Activated T-cell treated with anti-CD3 and anti-CD28 coated beads, Interleukin-2, amount 50 U/mL, for 4 hours (primary cell): ENCODE measurements at regions not wholly inside any gene's neighbourhood (a gene's known extent, or its start where the extent isn't known, plus 50 kb on each side); places are given as distances from the start of the nearest gene placed in this dataset.

Experiments used
- ATAC-seq, 2 donors: fragments of 200-7000 bp; cut with Tn5 transposase; one replicate each; pipeline ENCODE4 v1.10.0; 2021
- DNase-seq: peaks from one replicate; pipeline ENCODE4 v3.0.0-alpha.2; 2020
- H3K27me3 Mint-ChIP-seq: one replicate; pipeline ENCODE4 v1.8.0; 2021; ENCODE audit warnings: low read depth, mixed read lengths
- H3K36me3 Mint-ChIP-seq: one replicate; pipeline ENCODE4 v1.8.0; 2022; ENCODE audit warnings: mixed read lengths; ENCODE audit not compliant: insufficient read depth
- H3K4me1 Mint-ChIP-seq: one replicate; pipeline ENCODE4 v1.8.0; 2021; ENCODE audit warnings: low read depth, mixed read lengths
- H3K4me3 Mint-ChIP-seq: one replicate; pipeline ENCODE4 v1.8.0; 2021; ENCODE audit warnings: mild to moderate bottlenecking, moderate library complexity, mixed read lengths
- H3K9me3 Mint-ChIP-seq: one replicate; pipeline ENCODE4 v1.8.0; 2021; ENCODE audit warnings: mixed read lengths

GRCh38 chr13:107157271-107157670 lies 589.3 kb upstream of the ARGLU1 start:
- H3K9me3 Mint-ChIP-seq = peaks cover 3% of the 10 kb centered on the region
- DNase-seq = no peak
- H3K4me3 Mint-ChIP-seq = no peak overlapping the region
- H3K4me1 Mint-ChIP-seq = no peaks in the 10 kb centered on the region
- no peak for ATAC-seq
- H3K36me3 Mint-ChIP-seq = no peaks in the 10 kb centered on the region
- no peaks in the 10 kb centered on the region for H3K27me3 Mint-ChIP-seq

DNA sequence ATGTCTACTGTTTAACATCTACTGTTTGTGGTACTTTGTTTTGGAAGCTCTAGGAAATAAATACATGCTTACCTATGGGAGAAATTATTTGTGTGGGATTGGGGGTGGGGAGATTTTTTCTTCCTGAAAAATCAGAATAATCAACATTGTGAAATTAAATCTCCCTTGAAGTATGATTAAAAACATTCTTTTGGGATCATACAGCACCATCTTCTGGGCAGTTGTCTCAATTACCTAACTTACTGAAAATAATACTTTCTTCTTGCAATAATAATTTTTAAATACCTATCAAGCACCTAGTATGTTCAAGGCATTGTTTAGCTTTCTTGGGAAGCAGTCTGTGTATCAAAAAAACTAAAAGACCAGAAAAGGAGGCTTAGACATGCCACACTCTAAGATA lies 576.5 kb upstream of the ARGLU1 start:
- H3K4me3 Mint-ChIP-seq = no peak overlapping the region
- H3K27me3 Mint-ChIP-seq = no peaks in the 10 kb centered on the region
- H3K36me3 Mint-ChIP-seq = no peaks in the 10 kb centered on the region
- H3K4me1 Mint-ChIP-seq = no peaks in the 10 kb centered on the region
- peaks cover 4% of the 10 kb centered on the region for H3K9me3 Mint-ChIP-seq
- no peak for DNase-seq
- no peak for ATAC-seq

GRCh38 chr13:107141767-107142166 lies 573.8 kb upstream of the ARGLU1 start:
- DNase-seq (no peak), ATAC-seq (no peak)
- Mint-ChIP-seq H3K4me3 (no peak overlapping the region), H3K9me3 (peaks cover 2% of the 10 kb centered on the region), H3K27me3 (no peaks in the 10 kb centered on the region), H3K36me3 (no peaks in the 10 kb centered on the region), H3K4me1 (no peaks in the 10 kb centered on the region)

GRCh38 chr13:107139006-107139405 lies 571.1 kb upstream of the ARGLU1 start:
- H3K4me3 Mint-ChIP-seq = no peak overlapping the region
- no peaks in the 10 kb centered on the region for H3K27me3 Mint-ChIP-seq
- ATAC-seq (no peak), DNase-seq (no peak)
- no peaks in the 10 kb centered on the region for H3K36me3 Mint-ChIP-seq
- peaks cover 6% of the 10 kb centered on the region for H3K9me3 Mint-ChIP-seq
- H3K4me1 Mint-ChIP-seq = no peaks in the 10 kb centered on the region

DNA sequence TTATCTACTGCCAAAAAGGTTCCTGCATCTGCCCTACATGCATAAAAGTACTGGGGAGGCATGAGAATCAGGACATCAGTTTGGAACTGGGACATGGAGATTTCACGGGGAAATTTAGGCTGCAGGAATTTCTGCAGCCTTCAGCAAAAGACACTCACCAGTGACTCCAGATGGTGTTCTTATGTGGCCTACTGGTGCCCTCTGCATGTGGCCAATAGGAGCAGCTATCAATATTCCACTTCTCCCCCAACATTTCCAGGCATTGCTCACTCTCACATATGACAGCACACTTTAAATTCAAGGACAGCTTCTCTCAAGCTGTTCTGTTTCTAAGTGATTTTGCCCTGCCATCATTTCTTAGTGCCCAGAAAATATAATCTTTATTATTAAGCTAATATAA lies 570.5 kb upstream of the ARGLU1 start:
- H3K4me1 Mint-ChIP-seq = no peaks in the 10 kb centered on the region

GRCh38 chr13:107133950-107134349 lies 566.0 kb upstream of the ARGLU1 start:
- no peaks in the 10 kb centered on the region for H3K4me1 Mint-ChIP-seq
- DNase-seq (no peak), ATAC-seq (no peak)
- H3K36me3 Mint-ChIP-seq = no peaks in the 10 kb centered on the region
- no peak overlapping the region for H3K4me3 Mint-ChIP-seq
- no peaks in the 10 kb centered on the region for H3K27me3 Mint-ChIP-seq
- peaks cover 9% of the 10 kb centered on the region for H3K9me3 Mint-ChIP-seq

More for the DNA sequence above, 570.5 kb upstream of the ARGLU1 start:
- ATAC-seq (no peak), DNase-seq (no peak)
- H3K36me3 Mint-ChIP-seq = no peaks in the 10 kb centered on the region
- no peak overlapping the region for H3K4me3 Mint-ChIP-seq
- no peaks in the 10 kb centered on the region for H3K27me3 Mint-ChIP-seq
- H3K9me3 Mint-ChIP-seq = peaks cover 6% of the 10 kb centered on the region

GRCh38 chr13:107130566-107130965 lies 562.6 kb upstream of the ARGLU1 start:
- H3K36me3 Mint-ChIP-seq = no peaks in the 10 kb centered on the region
- DNase-seq (no peak), ATAC-seq (no peak)
- H3K9me3 Mint-ChIP-seq = peaks cover 3% of the 10 kb centered on the region
- H3K4me1 Mint-ChIP-seq = no peaks in the 10 kb centered on the region
- H3K4me3 Mint-ChIP-seq = no peak overlapping the region
- H3K27me3 Mint-ChIP-seq = no peaks in the 10 kb centered on the region

- Mint-ChIP-seq H3K27me3 (no peaks in the 10 kb centered on the region), H3K9me3 (no peaks in the 10 kb centered on the region), H3K4me1 (no peaks in the 10 kb centered on the region), H3K36me3 (no peaks in the 10 kb centered on the region), H3K4me3 (no peak overlapping the region)
- DNase-seq = no peak
- no peak for ATAC-seq
Measured at GRCh38 chr13:107124730-107125129, 556.8 kb upstream of the ARGLU1 start.

DNA sequence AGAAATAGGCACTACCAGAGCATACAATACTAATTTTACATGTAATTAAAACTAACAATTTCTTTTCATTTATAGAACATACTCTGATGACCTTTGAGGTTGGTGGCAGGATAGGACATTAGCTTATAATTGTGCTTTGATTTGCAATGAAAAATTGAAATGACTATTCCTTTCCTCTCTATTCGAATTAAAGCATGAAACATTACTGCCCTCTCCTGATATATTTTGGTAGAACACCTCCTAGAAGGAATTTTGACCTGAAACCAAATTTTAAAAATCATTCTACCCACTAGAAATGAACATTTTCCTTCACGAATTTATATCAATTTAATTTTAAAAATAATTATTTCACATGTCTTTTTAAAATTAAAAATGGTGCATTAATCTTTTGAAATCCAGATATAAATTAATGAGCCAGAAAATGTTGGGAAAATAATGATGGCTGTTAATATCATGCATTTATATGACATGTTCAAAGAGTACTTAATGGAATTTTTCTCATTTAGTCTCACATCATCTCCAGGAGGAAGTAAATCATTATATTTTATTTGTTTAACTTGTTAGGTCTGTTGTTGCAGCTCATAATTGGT lies 556.3 kb upstream of the ARGLU1 start:
- no peaks in the 10 kb centered on the region for H3K9me3 Mint-ChIP-seq
- no peak for DNase-seq
- ATAC-seq = no peak

DNA sequence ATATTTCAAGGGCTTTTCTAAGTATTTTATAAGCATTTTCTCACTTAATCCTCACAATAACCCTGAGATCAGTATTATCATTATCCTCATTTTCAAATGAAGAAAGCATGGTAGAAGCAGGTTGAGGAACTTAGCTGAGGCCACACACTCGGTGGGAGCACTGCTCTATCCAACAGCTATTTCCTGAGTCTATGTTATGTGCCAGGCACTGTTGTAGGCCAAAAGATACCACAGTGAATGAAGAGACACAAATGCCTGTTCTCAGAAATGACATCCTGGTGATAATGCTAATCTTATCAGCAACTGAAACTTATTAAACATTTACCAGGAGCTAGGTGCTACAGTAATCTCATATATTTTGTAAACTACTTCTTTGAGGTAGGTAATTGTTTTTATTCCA lies 553.9 kb upstream of the ARGLU1 start:
- ATAC-seq = no peak
- no peaks in the 10 kb centered on the region for H3K9me3 Mint-ChIP-seq
- H3K4me1 Mint-ChIP-seq = no peaks in the 10 kb centered on the region
- H3K27me3 Mint-ChIP-seq = no peaks in the 10 kb centered on the region
- no peaks in the 10 kb centered on the region for H3K36me3 Mint-ChIP-seq
- no peak overlapping the region for H3K4me3 Mint-ChIP-seq
- DNase-seq = no peak

More for the DNA sequence above, 556.3 kb upstream of the ARGLU1 start:
- Mint-ChIP-seq H3K4me3 (no peak overlapping the region), H3K4me1 (no peaks in the 10 kb centered on the region), H3K36me3 (no peaks in the 10 kb centered on the region), H3K27me3 (no peaks in the 10 kb centered on the region)

GRCh38 chr13:107119989-107120881 lies 552.3 kb upstream of the ARGLU1 start:
- Mint-ChIP-seq H3K4me1 (no peaks in the 10 kb centered on the region), H3K27me3 (no peaks in the 10 kb centered on the region), H3K36me3 (no peaks in the 10 kb centered on the region), H3K9me3 (no peaks in the 10 kb centered on the region), H3K4me3 (no peak overlapping the region)
- ATAC-seq = no peak
- DNase-seq = no peak

DNA sequence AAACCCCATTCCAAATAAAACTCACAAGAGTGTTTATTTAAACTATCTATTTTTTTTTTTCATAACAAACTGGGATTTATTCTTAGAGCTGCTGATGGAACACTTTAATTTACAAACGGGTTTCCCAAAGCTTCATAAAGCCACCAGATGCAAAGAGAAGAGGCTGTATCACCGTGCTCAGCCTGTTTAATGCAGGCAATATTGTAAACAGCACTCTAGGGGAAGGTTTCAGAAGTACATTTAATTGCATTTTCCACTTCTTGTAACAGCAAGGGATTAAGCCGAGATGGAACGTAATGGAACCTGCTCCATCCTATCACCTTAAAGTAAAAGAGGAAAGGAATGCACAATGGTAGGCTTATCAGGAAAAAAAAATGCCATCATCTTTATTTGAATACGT lies 550.6 kb upstream of the ARGLU1 start:
- no peaks in the 10 kb centered on the region for H3K27me3 Mint-ChIP-seq
- DNase-seq = no peak
- no peaks in the 10 kb centered on the region for H3K4me1 Mint-ChIP-seq
- no peak for ATAC-seq
- no peaks in the 10 kb centered on the region for H3K9me3 Mint-ChIP-seq
- no peaks in the 10 kb centered on the region for H3K36me3 Mint-ChIP-seq
- no peak overlapping the region for H3K4me3 Mint-ChIP-seq

DNA sequence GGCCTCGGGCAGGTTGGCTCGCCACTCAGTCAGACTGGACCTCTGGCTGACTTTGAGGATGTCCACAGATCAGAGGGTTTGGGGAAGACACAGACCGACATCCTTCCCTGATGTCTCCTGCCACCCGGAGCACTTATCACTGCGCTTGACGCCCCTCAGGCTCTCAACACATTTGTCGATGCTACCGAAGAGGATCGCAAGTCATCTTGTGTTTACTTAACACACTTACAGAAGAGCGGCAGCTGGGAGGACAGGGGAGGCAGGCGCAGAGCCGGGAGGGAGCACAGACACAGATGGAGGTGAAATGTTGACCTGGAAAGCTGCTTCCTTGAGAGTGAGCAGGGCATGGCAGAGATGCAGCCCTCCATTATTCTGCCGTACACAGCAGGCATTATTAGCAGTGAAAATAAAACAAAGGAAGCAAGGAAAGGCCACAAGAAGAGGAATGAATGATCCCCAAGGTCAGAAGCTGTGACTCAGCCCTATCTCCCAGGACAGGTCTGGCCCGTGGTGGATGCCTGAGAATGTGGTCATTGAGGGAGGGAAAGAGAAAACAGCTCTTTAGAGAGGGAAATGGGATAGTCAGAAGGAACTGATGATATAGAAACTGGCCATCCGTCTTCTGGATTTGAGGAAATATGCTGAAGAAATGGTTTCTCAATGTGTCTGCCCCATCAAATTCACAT lies 549.5 kb upstream of the ARGLU1 start:
- no peaks in the 10 kb centered on the region for H3K4me1 Mint-ChIP-seq
- no peak for ATAC-seq
- H3K9me3 Mint-ChIP-seq = no peaks in the 10 kb centered on the region
- H3K4me3 Mint-ChIP-seq = no peak overlapping the region
- H3K27me3 Mint-ChIP-seq = no peaks in the 10 kb centered on the region
- DNase-seq = no peak
- H3K36me3 Mint-ChIP-seq = no peaks in the 10 kb centered on the region

DNA sequence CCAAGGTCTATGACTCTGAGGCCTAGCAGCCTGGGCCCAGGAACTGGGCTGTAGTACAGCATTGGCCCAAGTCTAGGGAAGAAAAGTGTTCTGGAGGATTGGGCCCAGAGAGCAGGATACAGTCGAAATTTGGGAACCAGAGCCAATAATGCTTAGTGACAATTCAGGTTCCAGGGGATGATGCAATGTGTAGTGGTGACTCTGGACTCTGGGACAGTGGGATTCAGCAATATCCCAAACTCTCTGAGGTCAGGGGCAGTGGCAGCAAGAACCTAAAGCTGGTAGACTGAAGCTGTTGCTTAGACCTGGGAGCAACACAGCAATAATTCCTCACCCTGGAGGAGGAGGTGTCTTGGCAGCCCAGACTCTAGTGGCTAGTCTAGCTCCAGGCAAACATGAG lies 545.5 kb upstream of the ARGLU1 start:
- H3K9me3 Mint-ChIP-seq = peaks cover 8% of the 10 kb centered on the region
- H3K27me3 Mint-ChIP-seq = no peaks in the 10 kb centered on the region
- no peak for ATAC-seq
- no peak overlapping the region for H3K4me3 Mint-ChIP-seq
- H3K4me1 Mint-ChIP-seq = no peaks in the 10 kb centered on the region
- no peaks in the 10 kb centered on the region for H3K36me3 Mint-ChIP-seq
- no peak for DNase-seq

DNA sequence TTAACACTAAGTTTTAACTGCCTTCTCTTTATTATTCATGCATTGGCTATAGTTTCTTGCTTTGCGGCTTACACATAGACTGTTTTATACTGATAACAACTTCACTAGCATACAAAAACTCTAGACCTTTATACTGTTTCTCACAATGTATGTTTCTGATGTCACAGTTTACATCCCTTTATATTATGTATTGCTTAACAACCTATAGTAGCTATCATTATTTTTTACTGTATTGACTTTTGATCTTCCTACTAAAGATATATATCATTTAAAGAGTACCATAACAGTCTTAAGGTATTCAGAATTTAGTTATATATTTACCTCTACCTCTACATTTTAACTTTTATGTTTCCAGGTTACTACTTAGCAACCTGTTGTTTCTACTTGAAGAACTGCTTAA lies 543.3 kb upstream of the ARGLU1 start:
- ATAC-seq = no peak
- Mint-ChIP-seq H3K27me3 (no peaks in the 10 kb centered on the region), H3K4me1 (no peaks in the 10 kb centered on the region), H3K4me3 (no peak overlapping the region), H3K9me3 (peaks cover 8% of the 10 kb centered on the region), H3K36me3 (no peaks in the 10 kb centered on the region)
- DNase-seq = no peak
